Adrenal gland (tissue), 5 donors: ENCODE measurements at regions not wholly inside any gene's neighbourhood (a gene's known extent, or its start where the extent isn't known, plus 50 kb on each side); places are given as distances from the start of the nearest gene placed in this dataset.

Source experiments
- CTCF ChIP-seq, 6 experiments: fragments of 450-650 bp in 4 of 6; fragments of 200-600 bp in 2 of 6; sonication (generic) in 1 of 6; IDR thresholded peaks; 1 replicate in 5 of 6; 2 replicates in 1 of 6; pipeline versions ENCODE4 v1.5.1 to v1.8.0; 2016 to 2021; ENCODE audit warnings: antibody characterized with exemption in 6 of 6, mild to moderate bottlenecking in 2 of 6, moderate library complexity in 1 of 6
- POLR2A ChIP-seq, 2 donors: fragments of 450-650 bp; IDR thresholded peaks; one replicate each; pipeline ENCODE4 v1.6.1; 2017; ENCODE audit warnings: antibody characterized with exemption in 2 of 2, mild to moderate bottlenecking in 2 of 2, moderate library complexity in 1 of 2
- donor health status: DM: no; HTN: no; CAD: no.

DNA sequence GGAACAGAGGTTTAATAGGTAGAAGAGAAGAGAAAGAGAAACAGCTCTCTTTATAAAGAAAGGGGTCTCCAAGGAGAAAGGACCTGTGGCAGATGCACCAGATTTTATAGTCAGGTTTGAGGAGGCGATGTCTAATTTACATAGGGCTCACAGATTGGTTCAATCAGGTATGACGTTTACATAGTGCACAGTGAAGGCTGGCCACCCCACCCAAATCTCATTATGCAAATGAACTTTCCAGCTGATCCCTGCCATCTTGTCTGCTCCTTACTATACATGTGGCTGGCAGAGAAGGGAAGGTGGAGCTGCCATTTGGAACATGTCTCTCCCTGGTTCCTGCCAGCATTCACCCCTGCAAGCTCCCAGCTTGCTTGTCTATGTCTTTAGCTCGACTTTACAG is 557.8 kb downstream of the SUCLG1 start:
- TF ChIP-seq POLR2A (IDR thresholded peaks at IDR 0.05) (no peak), CTCF (IDR thresholded peaks at IDR 0.05) (no peak)
